ENCODE measurements at regions not wholly inside any gene's neighbourhood (a gene's known extent, or its start where the extent isn't known, plus 50 kb on each side); places are given as distances from the start of the nearest gene placed in this dataset.

GRCh38 chr11:122556605-122557004 is 98.9 kb upstream of the UBASH3B start:
- no peak overlapping the region for H3K4me3 ChIP-seq
- TF ChIP-seq CTCF (IDR thresholded peaks at IDR 0.05), result peak in 1 of 2 experiments; percentile 8
- H3K36me3 ChIP-seq, result no peaks in the 10 kb centered on the region
- intact Hi-C loops (cut with DNase I; ENCODE audit: low total_unique reads), result no loop called here
- no peaks in the 10 kb centered on the region for H3K9me3 ChIP-seq
- peaks cover 0 to 23% of the 10 kb centered on the region in 2 donors for H3K27me3 ChIP-seq
- DNase-seq, result no peak
- peaks cover 0 to 5% (median 0%) of the 10 kb centered on the region in 4 donors for H3K4me1 ChIP-seq
- H3K27ac ChIP-seq, result no peak overlapping the region

DNA sequence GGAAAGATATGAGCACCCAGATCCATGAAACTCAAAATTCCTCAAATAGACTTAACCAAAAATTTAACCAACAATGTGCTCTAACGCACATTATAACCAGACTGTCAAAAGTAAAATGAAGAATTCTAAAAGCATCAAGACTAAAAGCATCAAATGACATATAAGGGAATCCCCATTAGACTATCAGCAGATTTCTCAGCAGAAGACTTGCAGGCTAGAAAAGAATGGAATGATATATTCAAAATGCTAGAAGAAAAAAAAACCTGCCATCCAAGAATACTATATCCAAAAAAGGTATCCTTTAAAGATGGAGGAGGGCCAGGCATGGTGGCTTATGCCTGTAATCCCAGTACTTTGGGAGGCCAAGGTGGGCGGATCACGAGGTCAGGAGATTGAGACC is 117.5 kb upstream of the UBASH3B start:
- no peaks in the 10 kb centered on the region for H3K27me3 ChIP-seq
- TF ChIP-seq CTCF (IDR thresholded peaks at IDR 0.05), result no peak
- H3K4me1 ChIP-seq, result no peaks in the 10 kb centered on the region
- intact Hi-C loops (cut with DNase I; ENCODE audit: low total_unique reads), result no loop called here
- DNase-seq, result no peak
- H3K27ac ChIP-seq, result no peak overlapping the region
- no peak overlapping the region for H3K4me3 ChIP-seq
- peaks cover 0 to 45% (median 32%) of the 10 kb centered on the region in 3 donors for H3K9me3 ChIP-seq
- H3K36me3 ChIP-seq, result no peaks in the 10 kb centered on the region

DNA sequence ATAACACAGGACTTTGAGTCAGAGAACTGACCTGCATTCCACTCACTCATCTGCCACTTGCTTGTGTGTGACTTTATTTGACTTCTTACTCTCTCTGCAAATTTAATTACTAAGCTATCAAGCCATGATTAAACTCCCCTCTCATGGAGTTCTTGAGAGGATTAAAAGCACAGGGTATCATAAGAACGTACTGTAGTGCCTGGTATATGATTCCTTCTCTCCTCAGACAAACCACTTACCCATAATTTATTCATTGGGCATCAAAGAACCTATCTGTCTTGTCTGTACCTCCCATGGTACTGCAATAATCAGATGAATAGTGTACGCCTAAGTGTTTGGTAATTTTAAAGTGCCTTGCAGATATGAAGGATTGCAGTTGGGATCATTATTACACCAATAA is 130.6 kb upstream of the UBASH3B start:
- intact Hi-C loops (cut with DNase I; ENCODE audit: low total_unique reads), result no loop called here
- H3K27me3 ChIP-seq, result peaks cover 0 to 4% of the 10 kb centered on the region in 2 donors
- TF ChIP-seq CTCF (IDR thresholded peaks at IDR 0.05), result no peak
- no peak for DNase-seq
- H3K4me3 ChIP-seq, result no peak overlapping the region
- no peaks in the 10 kb centered on the region for H3K9me3 ChIP-seq
- no peaks in the 10 kb centered on the region for H3K4me1 ChIP-seq
- H3K36me3 ChIP-seq, result no peaks in the 10 kb centered on the region
- H3K27ac ChIP-seq, result no peak overlapping the region

GRCh38 chr11:122523846-122524805 is 131.4 kb upstream of the UBASH3B start:
- peak in 1 of 2 donors; percentile 25 for DNase-seq

DNA sequence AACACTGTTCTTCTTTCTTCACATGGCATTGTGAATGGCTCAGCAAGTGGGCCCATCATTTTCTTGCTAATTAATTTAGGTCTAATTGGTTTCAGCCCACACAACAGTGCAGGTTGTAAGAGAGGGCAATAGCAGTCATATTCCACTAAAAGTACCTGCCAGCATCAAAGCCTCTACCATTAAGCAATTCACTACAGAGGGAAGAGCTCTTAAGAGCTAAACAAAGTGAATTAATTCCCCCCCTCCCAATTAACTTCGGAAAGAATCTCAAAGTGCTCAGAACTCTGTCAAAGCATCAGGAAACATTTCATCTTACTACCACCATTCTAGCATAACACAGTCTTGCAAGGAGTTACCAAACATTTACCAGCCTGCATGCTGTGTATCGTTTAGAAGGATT is 133.9 kb upstream of the UBASH3B start:
- no peaks in the 10 kb centered on the region for H3K4me1 ChIP-seq

More at GRCh38 chr11:122523846-122524805, 131.4 kb upstream of the UBASH3B start:
- no peak overlapping the region for H3K4me3 ChIP-seq
- H3K4me1 ChIP-seq, result no peaks in the 10 kb centered on the region
- no peaks in the 10 kb centered on the region for H3K9me3 ChIP-seq
- H3K27ac ChIP-seq, result no peak overlapping the region
- TF ChIP-seq CTCF (IDR thresholded peaks at IDR 0.05), result no peak
- H3K36me3 ChIP-seq, result no peaks in the 10 kb centered on the region
- intact Hi-C loops (cut with DNase I; ENCODE audit: low total_unique reads), result no loop called here
- H3K27me3 ChIP-seq, result peaks cover 0 to 8% of the 10 kb centered on the region in 2 donors

More for the DNA sequence above, 133.9 kb upstream of the UBASH3B start:
- Histone ChIP-seq H3K36me3 (no peaks in the 10 kb centered on the region), H3K27ac (no peak overlapping the region), H3K4me3 (no peak overlapping the region), H3K27me3 (peaks cover 0 to 8% of the 10 kb centered on the region in 2 donors), H3K9me3 (no peaks in the 10 kb centered on the region)
- intact Hi-C loops (cut with DNase I; ENCODE audit: low total_unique reads), result no loop called here
- DNase-seq, result no peak
- TF ChIP-seq CTCF (IDR thresholded peaks at IDR 0.05), result no peak

All from tibial artery (tissue), 4 donors.